Right cardiac atrium (tissue), 5 donors: ENCODE measurements at regions not wholly inside any gene's neighbourhood (a gene's known extent, or its start where the extent isn't known, plus 50 kb on each side); places are given as distances from the start of the nearest gene placed in this dataset.
A peak's percentile ranks its signal among the peaks of the same experiment; 100 is the strongest.

ENCODE experiments used
- ATAC-seq, 2 donors: fragments of 200-7000 bp; cut with Tn5 transposase; one replicate each; pipeline versions ENCODE4 v1.8.0 to v1.9.1; 2020; ENCODE audit warnings: moderate library complexity in 2 of 2, mild to moderate bottlenecking in 1 of 2
- DNase-seq, 3 donors: peaks; one replicate each; pipeline ENCODE4 v3.0.0-alpha.2; 2020
- H3K27ac ChIP-seq: one replicate; pipeline ENCODE4 v1.5.1; 2013; ENCODE audit warnings: mild to moderate bottlenecking, low read length, control low read depth, moderate library complexity
- H3K27me3 ChIP-seq: one replicate; pipeline ENCODE4 v1.6.1; 2013; ENCODE audit not compliant: control insufficient read depth, insufficient read depth
- H3K4me1 ChIP-seq: one replicate; pipeline ENCODE4 v1.6.1; 2013; ENCODE audit warnings: low read length; ENCODE audit not compliant: control insufficient read depth, insufficient read depth
- H3K4me3 ChIP-seq: one replicate; pipeline ENCODE4 v1.5.1; 2013; ENCODE audit warnings: low read length, control low read depth
- H3K9me3 ChIP-seq: one replicate; pipeline ENCODE4 v1.6.1; 2013; ENCODE audit warnings: low read length; ENCODE audit not compliant: control insufficient read depth
- WGBS: extraction: QIAGEN DNeasy Blood & Tissue Kit; methylation state at CpG from one replicate; pipeline ENCODE4 v1.1.7; 2013; 5-methylcytosine and 5-hydroxymethylcytosine counted together
- intact Hi-C, 4 donors: fragments of 100-400 bp; cut with DNase I; formaldehyde crosslinking; loops; one replicate each; pipeline versions ENCODE4 v1.11.0 to v1.14.0; 2022 to 2023
- donor health status: healthy with polysubstance abuse.
- donor health status: DM: no; HTN: yes; CAD: no.
- donor health status: DM: no; HTN: no; CAD: no.
- donor health status: DM: no; HTN: yes; CAD: no; lungs with severe emphysema.
- donor health status: DM: yes; HTN: yes; CAD: no.

GRCh38 chr3:181265750-181266333, 276.3 kb upstream of the DNAJC19 start:
- no peaks in the 10 kb centered on the region for H3K9me3 ChIP-seq
- H3K4me3 ChIP-seq: no peak overlapping the region
- intact Hi-C loops: loop anchor here in 1 of 4 donors (2.0 kb wide), 1 partner anchor 39 kb away; no protein-coding TSS in a partner anchor
- no peaks in the 10 kb centered on the region for H3K27me3 ChIP-seq
- ATAC-seq (no peak), DNase-seq (no peak)
- no peak overlapping the region for H3K27ac ChIP-seq
- 44% methylated on average over 4 of the region's 4 CpGs for WGBS
- no peaks in the 10 kb centered on the region for H3K4me1 ChIP-seq

- Histone ChIP-seq H3K27me3 (no peaks in the 10 kb centered on the region), H3K4me3 (no peak overlapping the region), H3K4me1 (no peaks in the 10 kb centered on the region), H3K27ac (no peak overlapping the region), H3K9me3 (no peaks in the 10 kb centered on the region)
- DNase-seq (no peak), ATAC-seq (no peak)
- intact Hi-C loops: no loop called here
- WGBS: 76% methylated on average over 2 of the region's 2 CpGs
Measured at GRCh38 chr3:181264486-181264885, 274.9 kb upstream of the DNAJC19 start.

DNA sequence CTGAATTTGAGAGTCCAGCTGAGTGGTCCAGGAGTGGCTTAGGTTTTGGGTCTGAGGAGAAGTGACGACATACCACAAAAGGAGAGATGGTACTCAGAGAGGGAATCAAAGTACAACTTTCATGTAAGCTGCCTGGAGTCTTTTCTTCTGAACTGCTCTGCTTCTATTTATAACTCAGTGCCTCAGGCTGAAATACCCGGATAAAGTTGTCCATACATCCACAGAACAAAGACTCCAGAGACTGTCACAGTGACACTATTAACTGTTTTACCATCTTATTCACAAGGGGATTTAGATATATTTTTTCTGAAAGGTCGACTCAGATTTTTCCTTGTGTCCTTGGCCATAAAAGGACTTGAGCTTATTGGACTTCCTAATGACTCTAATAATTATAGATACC, 264.3 kb upstream of the DNAJC19 start:
- Histone ChIP-seq H3K27me3 (no peaks in the 10 kb centered on the region), H3K9me3 (no peaks in the 10 kb centered on the region), H3K4me3 (no peak overlapping the region), H3K27ac (no peak overlapping the region), H3K4me1 (no peaks in the 10 kb centered on the region)
- intact Hi-C loops: no loop called here
- 44% methylated on average over 3 of the region's 3 CpGs for WGBS
- no peak for ATAC-seq
- no peak for DNase-seq

GRCh38 chr3:181252631-181253030, 263.1 kb upstream of the DNAJC19 start:
- Histone ChIP-seq H3K9me3 (no peaks in the 10 kb centered on the region), H3K27ac (no peak overlapping the region), H3K27me3 (no peaks in the 10 kb centered on the region), H3K4me3 (no peak overlapping the region), H3K4me1 (no peaks in the 10 kb centered on the region)
- DNase-seq: no peak
- ATAC-seq: no peak
- 27% methylated on average over 3 of the region's 3 CpGs for WGBS
- intact Hi-C loops: no loop called here

GRCh38 chr3:181250714-181251113, 261.2 kb upstream of the DNAJC19 start:
- Histone ChIP-seq H3K27me3 (no peaks in the 10 kb centered on the region), H3K4me1 (no peaks in the 10 kb centered on the region), H3K9me3 (no peaks in the 10 kb centered on the region), H3K4me3 (no peak overlapping the region), H3K27ac (no peak overlapping the region)
- WGBS: 55% methylated on average over 3 of the region's 3 CpGs
- intact Hi-C loops: no loop called here
- DNase-seq (no peak), ATAC-seq (no peak)

- 64% methylated on average over 2 of the region's 2 CpGs for WGBS
- ATAC-seq (no peak), DNase-seq (no peak)
- intact Hi-C loops: no loop called here
- Histone ChIP-seq H3K9me3 (no peaks in the 10 kb centered on the region), H3K4me1 (no peaks in the 10 kb centered on the region), H3K27me3 (no peaks in the 10 kb centered on the region), H3K27ac (no peak overlapping the region), H3K4me3 (no peak overlapping the region)
Measured at GRCh38 chr3:181239441-181239840, 249.9 kb upstream of the DNAJC19 start.

- intact Hi-C loops: no loop called here
- H3K4me1 ChIP-seq: no peaks in the 10 kb centered on the region
- ATAC-seq (no peak), DNase-seq (peak in 1 of 3 donors; percentile 40)
- H3K27ac ChIP-seq: no peak overlapping the region
- no peaks in the 10 kb centered on the region for H3K9me3 ChIP-seq
- H3K27me3 ChIP-seq: no peaks in the 10 kb centered on the region
- no peak overlapping the region for H3K4me3 ChIP-seq
- WGBS: 67% methylated on average over 5 of the region's 5 CpGs
Measured at GRCh38 chr3:181230258-181230657, 240.7 kb upstream of the DNAJC19 start.

DNA sequence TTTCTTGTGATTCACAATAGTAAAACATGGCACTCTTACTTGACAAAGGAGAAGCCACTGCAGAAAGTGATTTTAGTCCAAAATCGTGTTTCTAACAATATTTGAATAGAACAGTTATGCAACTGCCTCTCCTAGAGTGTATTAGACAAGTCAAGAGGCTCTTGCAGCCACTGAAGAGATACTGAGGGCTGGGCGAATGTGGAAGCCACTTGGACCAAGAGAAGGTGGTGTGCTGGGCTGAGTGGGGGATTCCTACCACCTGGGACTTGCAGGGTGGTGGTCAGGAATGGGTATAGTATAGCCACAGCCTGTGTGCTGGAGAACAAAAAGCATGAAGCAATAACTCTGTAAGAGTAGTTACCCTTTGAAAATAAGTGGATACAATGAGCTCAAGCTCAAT, 223.8 kb upstream of the DNAJC19 start:
- no peak for DNase-seq
- Histone ChIP-seq H3K27me3 (peaks cover 4% of the 10 kb centered on the region), H3K4me1 (no peaks in the 10 kb centered on the region), H3K9me3 (no peaks in the 10 kb centered on the region), H3K27ac (no peak overlapping the region), H3K4me3 (no peak overlapping the region)
- no peak for ATAC-seq
- intact Hi-C loops: no loop called here
- 54% methylated on average over 2 of the region's 2 CpGs for WGBS

DNA sequence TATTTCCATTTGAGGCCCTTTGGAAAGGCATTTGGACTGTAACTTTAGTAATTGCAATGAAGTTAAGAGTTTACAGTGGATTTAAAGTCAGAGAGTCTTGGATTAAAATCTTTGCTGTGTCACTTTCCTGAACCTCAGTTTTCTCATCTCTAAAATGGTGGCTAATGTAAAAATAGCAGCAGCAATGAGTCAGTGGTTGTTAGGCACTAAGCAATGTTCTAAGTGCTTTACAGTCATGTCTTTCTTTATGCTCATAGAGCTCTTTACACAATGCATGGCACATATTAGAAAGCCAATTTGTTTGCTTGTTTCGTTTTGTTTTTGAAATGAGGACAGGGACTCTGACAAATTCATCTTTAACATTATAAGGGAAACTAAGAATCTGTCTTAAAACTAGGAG, 222.7 kb upstream of the DNAJC19 start:
- 61% methylated on average over 1 of the region's 1 CpG for WGBS
- DNase-seq: no peak
- Histone ChIP-seq H3K27me3 (peaks cover 4% of the 10 kb centered on the region), H3K27ac (no peak overlapping the region), H3K4me3 (no peak overlapping the region), H3K9me3 (no peaks in the 10 kb centered on the region), H3K4me1 (no peaks in the 10 kb centered on the region)
- ATAC-seq: no peak
- intact Hi-C loops: no loop called here

GRCh38 chr3:181210275-181210674, 220.7 kb upstream of the DNAJC19 start:
- intact Hi-C loops: no loop called here
- H3K9me3 ChIP-seq: no peaks in the 10 kb centered on the region
- ATAC-seq: no peak
- no peak overlapping the region for H3K27ac ChIP-seq
- peaks cover 4% of the 10 kb centered on the region for H3K27me3 ChIP-seq
- H3K4me3 ChIP-seq: no peak overlapping the region
- 14% methylated on average over 2 of the region's 2 CpGs for WGBS
- DNase-seq: no peak
- no peaks in the 10 kb centered on the region for H3K4me1 ChIP-seq

DNA sequence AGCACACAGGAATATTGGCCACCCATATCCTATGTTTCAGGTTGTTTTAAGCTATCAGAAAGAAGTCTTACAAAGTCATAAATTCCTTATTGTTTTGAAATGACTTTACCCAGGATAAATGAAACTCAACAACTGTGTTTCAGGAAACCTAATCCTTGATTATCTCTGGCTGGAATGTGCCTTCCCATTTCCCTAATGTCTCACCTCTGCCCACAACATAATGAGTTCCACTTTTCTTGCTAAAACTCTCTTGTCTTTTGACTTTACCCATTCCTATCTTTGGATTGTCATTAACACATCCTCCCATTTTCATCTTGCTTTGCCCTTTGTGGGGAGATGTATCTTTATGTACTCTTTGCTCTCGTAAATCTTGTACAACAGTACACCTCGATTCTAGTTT, 200.0 kb upstream of the DNAJC19 start:
- no peaks in the 10 kb centered on the region for H3K9me3 ChIP-seq
- no peak overlapping the region for H3K27ac ChIP-seq
- 74% methylated on average over 2 of the region's 2 CpGs for WGBS

GRCh38 chr3:181183764-181184163, 194.2 kb upstream of the DNAJC19 start:
- DNase-seq (no peak), ATAC-seq (no peak)
- 96% methylated on average over 1 of the region's 1 CpG for WGBS
- Histone ChIP-seq H3K9me3 (no peaks in the 10 kb centered on the region), H3K4me3 (no peak overlapping the region), H3K27ac (no peak overlapping the region), H3K27me3 (no peaks in the 10 kb centered on the region), H3K4me1 (no peaks in the 10 kb centered on the region)
- intact Hi-C loops: no loop called here

More for the DNA sequence above, 200.0 kb upstream of the DNAJC19 start:
- Histone ChIP-seq H3K27me3 (no peaks in the 10 kb centered on the region), H3K4me3 (no peak overlapping the region), H3K4me1 (no peaks in the 10 kb centered on the region)
- DNase-seq (no peak), ATAC-seq (no peak)
- intact Hi-C loops: no loop called here
